HCT116 (cell line): ENCODE measurements at regions not wholly inside any gene's neighbourhood (a gene's known extent, or its start where the extent isn't known, plus 50 kb on each side); places are given as distances from the start of the nearest gene placed in this dataset.

Source experiments
- ATAC-seq: fragments of 200-7000 bp; cut with Tn5 transposase; 2 replicates; pipeline ENCODE4 v1.9.1; 2020; ENCODE audit warnings: mild to moderate bottlenecking, moderate library complexity
- BruUV-seq: library from RNA; stranded (reverse); fragments of 400-500 nt; replicated peaks from 2 replicates; lab custom pipeline; 2021; lab: Mats Ljungman, UMichigan
- CTCF ChIA-PET: fragments of 300-600 bp; sonication (Branson Sonifier 250); formaldehyde crosslinking; loops from one replicate; lab custom pipeline; 2021; ENCODE audit warnings: antibody characterized with exemption; lab: Charles Lee
- POLR2A ChIA-PET: fragments of 300-600, 350-600 bp; sonication (Branson Sonifier 250); formaldehyde crosslinking; loops from one replicate; lab custom pipeline; 2021; ENCODE audit warnings: antibody characterized with exemption; lab: Charles Lee
- RAD21 ChIA-PET, 2 experiments: fragments of 300-600 bp; sonication (Branson Sonifier 250); formaldehyde crosslinking; loops; one replicate each; lab custom pipeline; 2023; ENCODE audit warnings: low total read pairs in 2 of 2; ENCODE audit not compliant: uncharacterized antibody in 2 of 2, unreplicated experiment in 2 of 2, low non-redundant PET in 1 of 2; lab: Charles Lee
- DNase-seq: peaks from one replicate; pipeline ENCODE4 v3.0.0-alpha.2; 2010; ENCODE audit warnings: low read depth, low spot score
- H2AFZ ChIP-seq: fragments of 200-600 bp; shearing (Covaris generic), sonication (generic); 2 replicates; pipeline ENCODE4 v1.6.1; 2017; ENCODE audit warnings: low read depth, mixed run types, mixed read lengths, antibody characterized with exemption, low read length; ENCODE audit not compliant: poor library complexity, severe bottlenecking
- H3K27ac ChIP-seq: 2 replicates; pipeline ENCODE4 v1.5.1; 2012; ENCODE audit warnings: low read depth, low read length
- H3K27me3 ChIP-seq: fragments of 200-600 bp; sonication (generic); 2 replicates; pipeline ENCODE4 v1.6.1; 2016; ENCODE audit warnings: mixed run types, low read length, mixed read lengths; ENCODE audit not compliant: insufficient read depth
- H3K36me3 ChIP-seq, 2 experiments: fragments of 200-500 bp in 1 of 2; fragments of 200-600 bp in 1 of 2; sonication (Bioruptor generic) in 1 of 2; sonication (generic) in 1 of 2; 2 replicates each; pipeline versions ENCODE4 v1.5.1 to v1.6.1; 2014 to 2016; ENCODE audit warnings: low read length in 2 of 2, inconsistent platforms in 1 of 2, mixed read lengths in 1 of 2, mixed run types in 1 of 2; ENCODE audit not compliant: insufficient read depth in 2 of 2, control insufficient read depth in 1 of 2
- H3K4me1 ChIP-seq, 2 experiments: fragments of 200-600 bp in 1 of 2; sonication (generic) in 1 of 2; 2 replicates each; pipeline versions ENCODE4 v1.5.1 to v1.6.1; 2012 to 2017; ENCODE audit warnings: low read length in 2 of 2, inconsistent platforms in 1 of 2, mild to moderate bottlenecking in 1 of 2, mixed read lengths in 1 of 2, mixed run types in 1 of 2, moderate library complexity in 1 of 2; ENCODE audit not compliant: insufficient read depth in 2 of 2, control insufficient read depth in 1 of 2
- H3K4me2 ChIP-seq: fragments of 200-600 bp; sonication (generic); 2 replicates; pipeline ENCODE4 v1.6.1; 2017; ENCODE audit warnings: mixed run types, low read length, mixed read lengths
- H3K4me3 ChIP-seq, 2 experiments: fragments of 200-600 bp in 1 of 2; sonication (generic) in 1 of 2; replicated peaks in 1 of 2; 2 replicates each; pipeline ENCODE4 v1.5.1; 2011 to 2016; ENCODE audit warnings: low read length in 2 of 2, control low read depth in 1 of 2, low read depth in 1 of 2, mild to moderate bottlenecking in 1 of 2, mixed read lengths in 1 of 2, mixed run types in 1 of 2
- H3K79me2 ChIP-seq: fragments of 200-600 bp; sonication (generic); 2 replicates; pipeline ENCODE4 v1.6.1; 2017; ENCODE audit warnings: mild to moderate bottlenecking, mixed run types, low read length, moderate library complexity, mixed read lengths; ENCODE audit not compliant: insufficient read depth
- H3K9ac ChIP-seq: fragments of 200-600 bp; sonication (generic); 2 replicates; pipeline ENCODE4 v1.6.1; 2016; ENCODE audit warnings: low read length, mixed read lengths
- H3K9me2 ChIP-seq: fragments of 200-600 bp; sonication (generic), shearing (Covaris generic); 2 replicates; pipeline ENCODE4 v1.6.1; 2017; ENCODE audit warnings: mixed run types, mild to moderate bottlenecking, moderate library complexity; ENCODE audit not compliant: insufficient read depth
- H3K9me3 ChIP-seq, 2 experiments: fragments of 200-500 bp in 1 of 2; fragments of 200-600 bp in 1 of 2; sonication (Bioruptor generic) in 1 of 2; sonication (generic) in 1 of 2; 2 replicates each; pipeline ENCODE4 v1.6.1; 2014 to 2017; ENCODE audit warnings: low read length in 2 of 2, mixed read lengths in 2 of 2, inconsistent platforms in 1 of 2, low read depth in 1 of 2, mild to moderate bottlenecking in 1 of 2, mixed run types in 1 of 2, moderate library complexity in 1 of 2; ENCODE audit not compliant: control insufficient read depth in 1 of 2, insufficient read depth in 1 of 2
- H4K20me1 ChIP-seq: fragments of 200-600 bp; sonication (generic), shearing (Covaris generic); 2 replicates; pipeline ENCODE4 v1.6.1; 2017; ENCODE audit warnings: mixed run types, mild to moderate bottlenecking, moderate library complexity; ENCODE audit not compliant: insufficient read depth
- ATF3 ChIP-seq: IDR thresholded peaks from 2 replicates; pipeline ENCODE4 v1.6.1; 2012
- CBX3 ChIP-seq: IDR thresholded peaks from 2 replicates; pipeline ENCODE4 v1.6.1; 2012; ENCODE audit warnings: low read depth
- EGR1 ChIP-seq: IDR thresholded peaks from 2 replicates; pipeline ENCODE4 v1.6.1; 2012; ENCODE audit warnings: low read depth
- ELF1 ChIP-seq: IDR thresholded peaks from 2 replicates; pipeline ENCODE4 v1.6.1; 2012; ENCODE audit warnings: low read depth, borderline replicate concordance
- EZH2 ChIP-seq: fragments of 200-600 bp; sonication (generic); IDR thresholded peaks from 2 replicates; pipeline ENCODE4 v1.6.1; 2017; ENCODE audit warnings: antibody characterized with exemption, mixed run types
- FOSL1 ChIP-seq: IDR thresholded peaks from 2 replicates; pipeline ENCODE4 v1.6.1; 2012; ENCODE audit warnings: low read depth
- JUND ChIP-seq: IDR thresholded peaks from 2 replicates; pipeline ENCODE4 v1.6.1; 2012
- POLR2A ChIP-seq: IDR thresholded peaks from 2 replicates; pipeline ENCODE4 v1.7.0; 2011; ENCODE audit warnings: borderline replicate concordance; ENCODE audit not compliant: insufficient read depth, insufficient read length; ENCODE audit errors: extremely low read depth
- POLR2AphosphoS5 ChIP-seq: IDR thresholded peaks from 2 replicates; pipeline ENCODE4 v1.6.1; 2011; ENCODE audit warnings: mild to moderate bottlenecking, low read depth, low read length, moderate library complexity
- RAD21 ChIP-seq: IDR thresholded peaks from 2 replicates; pipeline ENCODE4 v1.6.1; 2012; ENCODE audit warnings: low read depth, mild to moderate bottlenecking
- SIN3A ChIP-seq: IDR thresholded peaks from 2 replicates; pipeline ENCODE4 v1.6.1; 2012; ENCODE audit warnings: low read depth
- SP1 ChIP-seq: IDR thresholded peaks from 2 replicates; pipeline ENCODE4 v1.6.1; 2012; ENCODE audit warnings: low read depth
- SRF ChIP-seq: IDR thresholded peaks from 2 replicates; pipeline ENCODE4 v1.6.1; 2012; ENCODE audit warnings: low read depth
- TCF7L2 ChIP-seq: IDR thresholded peaks from 2 replicates; pipeline ENCODE4 v1.7.0; 2011; ENCODE audit warnings: borderline replicate concordance, inconsistent platforms; ENCODE audit not compliant: insufficient read depth, insufficient read length; ENCODE audit errors: extremely low read depth
- ZBTB33 ChIP-seq: IDR thresholded peaks from 2 replicates; pipeline ENCODE4 v1.6.1; 2011; ENCODE audit warnings: mild to moderate bottlenecking, low read length, moderate library complexity; ENCODE audit not compliant: insufficient replicate concordance; ENCODE audit errors: extremely low read depth
- ZFX ChIP-seq: fragments of 450-650 bp; IDR thresholded peaks from 2 replicates; pipeline ENCODE4 v1.6.1; 2017
- ZNF274 ChIP-seq: fragments of 200-500 bp; sonication (Bioruptor generic); IDR thresholded peaks from 2 replicates; pipeline ENCODE4 v1.6.1; 2014; ENCODE audit warnings: mild to moderate bottlenecking, low read depth, low read length, inconsistent platforms
- intact Hi-C: fragments of 100-400 bp; cut with micrococcal nuclease; formaldehyde crosslinking; loops from 2 replicates; pipeline ENCODE4 v1.10.0; 2022
- TF ChIP-seq, protein P1 (sequence below): IDR thresholded peaks from 2 replicates; pipeline ENCODE4 v1.6.1; 2012; ENCODE audit warnings: low read depth

GRCh38 chr9:79007701-79008483, 563.9 kb upstream of the TLE4 start:
- H4K20me1 ChIP-seq: no peaks in the 10 kb centered on the region
- TF ChIP-seq POLR2AphosphoS5 (no peak), CBX3 (no peak), ZFX (no peak), EGR1 (no peak), SIN3A (no peak), POLR2A (no peak), ZNF274 (no peak), ZBTB33 (no peak), SRF (no peak), RAD21 (no peak), SP1 (no peak), ELF1 (no peak), TCF7L2 (no peak), ATF3 (no peak), EZH2 (no peak), FOSL1 (no peak), JUND (no peak)
- TF ChIP-seq, protein P1, sequence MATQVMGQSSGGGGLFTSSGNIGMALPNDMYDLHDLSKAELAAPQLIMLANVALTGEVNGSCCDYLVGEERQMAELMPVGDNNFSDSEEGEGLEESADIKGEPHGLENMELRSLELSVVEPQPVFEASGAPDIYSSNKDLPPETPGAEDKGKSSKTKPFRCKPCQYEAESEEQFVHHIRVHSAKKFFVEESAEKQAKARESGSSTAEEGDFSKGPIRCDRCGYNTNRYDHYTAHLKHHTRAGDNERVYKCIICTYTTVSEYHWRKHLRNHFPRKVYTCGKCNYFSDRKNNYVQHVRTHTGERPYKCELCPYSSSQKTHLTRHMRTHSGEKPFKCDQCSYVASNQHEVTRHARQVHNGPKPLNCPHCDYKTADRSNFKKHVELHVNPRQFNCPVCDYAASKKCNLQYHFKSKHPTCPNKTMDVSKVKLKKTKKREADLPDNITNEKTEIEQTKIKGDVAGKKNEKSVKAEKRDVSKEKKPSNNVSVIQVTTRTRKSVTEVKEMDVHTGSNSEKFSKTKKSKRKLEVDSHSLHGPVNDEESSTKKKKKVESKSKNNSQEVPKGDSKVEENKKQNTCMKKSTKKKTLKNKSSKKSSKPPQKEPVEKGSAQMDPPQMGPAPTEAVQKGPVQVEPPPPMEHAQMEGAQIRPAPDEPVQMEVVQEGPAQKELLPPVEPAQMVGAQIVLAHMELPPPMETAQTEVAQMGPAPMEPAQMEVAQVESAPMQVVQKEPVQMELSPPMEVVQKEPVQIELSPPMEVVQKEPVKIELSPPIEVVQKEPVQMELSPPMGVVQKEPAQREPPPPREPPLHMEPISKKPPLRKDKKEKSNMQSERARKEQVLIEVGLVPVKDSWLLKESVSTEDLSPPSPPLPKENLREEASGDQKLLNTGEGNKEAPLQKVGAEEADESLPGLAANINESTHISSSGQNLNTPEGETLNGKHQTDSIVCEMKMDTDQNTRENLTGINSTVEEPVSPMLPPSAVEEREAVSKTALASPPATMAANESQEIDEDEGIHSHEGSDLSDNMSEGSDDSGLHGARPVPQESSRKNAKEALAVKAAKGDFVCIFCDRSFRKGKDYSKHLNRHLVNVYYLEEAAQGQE: no peak

More at GRCh38 chr9:79007701-79008483, 563.9 kb upstream of the TLE4 start:
- Histone ChIP-seq H3K4me1 (peaks cover 0 to 5% of the 10 kb centered on the region in 2 experiments; a peak in 1 of 4 replicates), H3K27me3 (no peaks in the 10 kb centered on the region), H3K9me2 (no peaks in the 10 kb centered on the region), H3K27ac (no peak overlapping the region), H3K4me3 (no peak overlapping the region), H3K36me3 (no peaks in the 10 kb centered on the region), H3K9ac (no peak overlapping the region), H3K4me2 (no peak overlapping the region), H2AFZ (no peak overlapping the region), H3K9me3 (no peaks in the 10 kb centered on the region), H3K79me2 (no peaks in the 10 kb centered on the region)
- DNase-seq: no peak
- BruUV-seq: no TSS peak
- ChIA-PET POLR2A (no interaction called here), RAD21 (no interaction called here), CTCF (no interaction called here)
- no peak for ATAC-seq
- intact Hi-C loops: no loop called here
